H1 (cell line): ENCODE measurements at regions not wholly inside any gene's neighbourhood (a gene's known extent, or its start where the extent isn't known, plus 50 kb on each side); places are given as distances from the start of the nearest gene placed in this dataset.

Source experiments
- TCF12 ChIP-seq: IDR thresholded peaks from 2 replicates; pipeline ENCODE4 v1.6.1; 2011; ENCODE audit warnings: low read depth, mild to moderate bottlenecking, low read length

- TF ChIP-seq TCF12: no peak
Measured at GRCh38 chr11:130653838-130654636, 205.6 kb downstream of the ADAMTS15 start (continued).
